Prostate gland (tissue), 2 donors: ENCODE measurements at regions not wholly inside any gene's neighbourhood (a gene's known extent, or its start where the extent isn't known, plus 50 kb on each side); places are given as distances from the start of the nearest gene placed in this dataset.

Experiments
- POLR2A ChIP-seq: fragments of 450-650 bp; IDR thresholded peaks from one replicate; pipeline ENCODE4 v1.6.1; 2016; ENCODE audit warnings: antibody characterized with exemption, mild to moderate bottlenecking
- POLR2AphosphoS5 ChIP-seq: sonication (generic); formaldehyde crosslinking; IDR thresholded peaks from one replicate; pipeline ENCODE4 v1.6.1; 2017; ENCODE audit warnings: antibody characterized with exemption
- TF ChIP-seq, protein P1 (sequence below), 4 experiments: fragments of 200-600 bp in 2 of 4; fragments of 450-650 bp in 2 of 4; sonication (generic) in 2 of 4; IDR thresholded peaks; 1 replicate in 3 of 4; 2 replicates in 1 of 4; pipeline ENCODE4 v1.5.1; 2016 to 2019; ENCODE audit warnings: antibody characterized with exemption in 4 of 4, mild to moderate bottlenecking in 2 of 4, moderate library complexity in 2 of 4

DNA sequence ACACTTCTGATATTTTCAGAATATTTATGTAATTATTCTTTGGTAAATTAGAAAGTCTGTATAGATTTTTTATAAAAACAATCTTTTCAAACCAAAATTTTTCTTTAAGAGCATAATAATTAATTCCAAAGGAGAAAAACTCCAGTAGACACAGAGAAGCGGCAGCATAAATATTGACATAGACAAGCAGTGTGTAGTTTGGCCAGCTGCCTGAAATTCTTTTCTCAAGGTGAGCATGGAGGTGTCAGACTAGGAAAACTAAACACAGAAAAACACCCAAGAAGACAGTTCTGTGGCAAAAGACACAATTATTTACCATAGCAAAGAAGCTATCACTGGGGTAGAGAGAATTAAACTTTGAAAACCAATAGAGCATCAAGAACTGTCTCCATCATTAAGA, 82.4 kb downstream of the KLF6 start:
- TF ChIP-seq, protein P1, sequence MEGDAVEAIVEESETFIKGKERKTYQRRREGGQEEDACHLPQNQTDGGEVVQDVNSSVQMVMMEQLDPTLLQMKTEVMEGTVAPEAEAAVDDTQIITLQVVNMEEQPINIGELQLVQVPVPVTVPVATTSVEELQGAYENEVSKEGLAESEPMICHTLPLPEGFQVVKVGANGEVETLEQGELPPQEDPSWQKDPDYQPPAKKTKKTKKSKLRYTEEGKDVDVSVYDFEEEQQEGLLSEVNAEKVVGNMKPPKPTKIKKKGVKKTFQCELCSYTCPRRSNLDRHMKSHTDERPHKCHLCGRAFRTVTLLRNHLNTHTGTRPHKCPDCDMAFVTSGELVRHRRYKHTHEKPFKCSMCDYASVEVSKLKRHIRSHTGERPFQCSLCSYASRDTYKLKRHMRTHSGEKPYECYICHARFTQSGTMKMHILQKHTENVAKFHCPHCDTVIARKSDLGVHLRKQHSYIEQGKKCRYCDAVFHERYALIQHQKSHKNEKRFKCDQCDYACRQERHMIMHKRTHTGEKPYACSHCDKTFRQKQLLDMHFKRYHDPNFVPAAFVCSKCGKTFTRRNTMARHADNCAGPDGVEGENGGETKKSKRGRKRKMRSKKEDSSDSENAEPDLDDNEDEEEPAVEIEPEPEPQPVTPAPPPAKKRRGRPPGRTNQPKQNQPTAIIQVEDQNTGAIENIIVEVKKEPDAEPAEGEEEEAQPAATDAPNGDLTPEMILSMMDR (IDR thresholded peaks at IDR 0.05), result no peak
- no peak for TF ChIP-seq POLR2AphosphoS5
- TF ChIP-seq POLR2A, result no peak
